ENCODE measurements at regions not wholly inside any gene's neighbourhood (a gene's known extent, or its start where the extent isn't known, plus 50 kb on each side); places are given as distances from the start of the nearest gene placed in this dataset.

GRCh38 chr4:181619651-181620050, 623.6 kb upstream of the TENM3 start:
- H3K4me2 ChIP-seq (ENCODE audit: control insufficient read depth, insufficient read depth) = no peak overlapping the region
- H3K4me1 ChIP-seq (ENCODE audit: control insufficient read depth, insufficient read depth, low read length) = no peaks in the 10 kb centered on the region
- H4K20me1 ChIP-seq (ENCODE audit: control insufficient read depth, insufficient read depth) = no peaks in the 10 kb centered on the region
- DNase-seq (ENCODE audit: low read depth, low spot score) (no peak), FAIRE-seq (no peak), ATAC-seq (peak; percentile 72)
- no peak overlapping the region for H3K4me3 ChIP-seq
- no peaks in the 10 kb centered on the region for H3K9me3 ChIP-seq (replicated peaks; ENCODE audit: control insufficient read depth, insufficient read depth, low read length)
- H3K9ac ChIP-seq (ENCODE audit: control insufficient read depth, insufficient read depth, low read length) = no peak overlapping the region
- ChIA-PET POLR2A (no interaction called here), RAD21 (ENCODE audit: unreplicated experiment) (no interaction called here), CTCF (no interaction called here), SMC1A (ENCODE audit: uncharacterized antibody, unreplicated experiment) (no interaction called here)
- intact Hi-C loops (cut with micrococcal nuclease; ENCODE audit: unreplicated experiment) = no loop called here
- 21% methylated on average over 7 of the region's 7 CpGs for WGBS (ENCODE audit: insufficient coverage, insufficient replicate concordance, low lambda C conversion rate, missing lambda C conversion rate)
- no peak overlapping the region for H3K27ac ChIP-seq (ENCODE audit: control insufficient read depth, insufficient read depth)
- H3K36me3 ChIP-seq (ENCODE audit: control insufficient read depth in 2 of 2, insufficient read depth in 2 of 2, low read length in 1 of 2) = no peaks in the 10 kb centered on the region
- in situ Hi-C loops (cut with MboI) = no loop called here
- H2AFZ ChIP-seq (ENCODE audit: control insufficient read depth, low read depth, low read length) = no peak overlapping the region
- BruUV-seq (replicated peaks) = no TSS peak
- TF ChIP-seq EED (IDR thresholded peaks at IDR 0.05; ENCODE audit: low read depth) (peak; percentile 22; the same call in 1 of the 2 replicates), JUNB (IDR thresholded peaks at IDR 0.05) (peak; percentile 51; the same call in 1 of the 2 replicates), IKZF1 (conservative IDR thresholded peaks at IDR 0.05) (0 out of 2 replicates have a peak, but pooled peaks have one; percentile 24), ZZZ3 (IDR thresholded peaks at IDR 0.05; ENCODE audit: control insufficient read depth, insufficient read length, low read depth) (no peak), TCF12 (IDR thresholded peaks at IDR 0.05; ENCODE audit: low read depth, low read length) (peak; percentile 53; the same call in 1 of the 2 replicates), NR2F1 (conservative IDR thresholded peaks at IDR 0.05) (0 out of 2 replicates have a peak, but pooled peaks have one; percentile 33)
- H3K27me3 ChIP-seq (replicated peaks in 1 of 2; ENCODE audit: control insufficient read depth in 2 of 2, insufficient read depth in 2 of 2, low read length in 1 of 2) = no peaks in the 10 kb centered on the region
- H3K79me2 ChIP-seq (ENCODE audit: control insufficient read depth, insufficient read depth, low read length) = no peaks in the 10 kb centered on the region

GRCh38 chr4:181637186-181638105, 605.8 kb upstream of the TENM3 start:
- no peak overlapping the region for H3K27ac ChIP-seq (ENCODE audit: control insufficient read depth, insufficient read depth)
- H3K27me3 ChIP-seq (replicated peaks in 1 of 2; ENCODE audit: control insufficient read depth in 2 of 2, insufficient read depth in 2 of 2, low read length in 1 of 2) = no peaks in the 10 kb centered on the region
- WGBS (ENCODE audit: insufficient coverage, insufficient replicate concordance, low lambda C conversion rate, missing lambda C conversion rate) = 35% methylated on average over 12 of the region's 12 CpGs
- TF ChIP-seq IKZF2 (IDR thresholded peaks at IDR 0.05) = no peak
- no peak for TF ChIP-seq MXI1 (IDR thresholded peaks at IDR 0.05; ENCODE audit: low read depth, low read length)
- TF ChIP-seq MYC (IDR thresholded peaks at IDR 0.05; ENCODE audit: insufficient read depth, insufficient read length, insufficient replicate concordance, low read length, severe bottlenecking) = no peak
- no peak for TF ChIP-seq DPF2 (IDR thresholded peaks at IDR 0.05)
- TF ChIP-seq SP1 (IDR thresholded peaks at IDR 0.05; ENCODE audit: low read depth, low read length) = no peak
- no peak for TF ChIP-seq KLF5 (IDR thresholded peaks at IDR 0.05; ENCODE audit: partially characterized antibody)
- no peak for TF ChIP-seq SUZ12 (IDR thresholded peaks at IDR 0.05; ENCODE audit: unreplicated experiment)
- TF ChIP-seq ZNF24 (IDR thresholded peaks at IDR 0.05) = no peak
- TF ChIP-seq CREM (IDR thresholded peaks at IDR 0.05; ENCODE audit: low read depth) = no peak
- no peak for TF ChIP-seq CHD2 (IDR thresholded peaks at IDR 0.05; ENCODE audit: borderline replicate concordance, low read depth, low read length)
- no peak for TF ChIP-seq CBX3 (IDR thresholded peaks at IDR 0.05; ENCODE audit: borderline replicate concordance, low read depth)
- no peak for TF ChIP-seq ZSCAN29 (IDR thresholded peaks at IDR 0.05)
- SMC1A ChIA-PET (ENCODE audit: uncharacterized antibody, unreplicated experiment) = no interaction called here
- in situ Hi-C loops (cut with MboI) = no loop called here
- CTCF ChIA-PET = no interaction called here
- no peak overlapping the region for H3K9ac ChIP-seq (ENCODE audit: control insufficient read depth, insufficient read depth, low read length)
- RAD21 ChIA-PET (ENCODE audit: unreplicated experiment) = no interaction called here
- H3K4me1 ChIP-seq (ENCODE audit: control insufficient read depth, insufficient read depth, low read length) = no peaks in the 10 kb centered on the region
- no peaks in the 10 kb centered on the region for H4K20me1 ChIP-seq (ENCODE audit: control insufficient read depth, insufficient read depth)
- no peaks in the 10 kb centered on the region for H3K36me3 ChIP-seq (ENCODE audit: control insufficient read depth in 2 of 2, insufficient read depth in 2 of 2, low read length in 1 of 2)
- DNase-seq (ENCODE audit: low read depth, low spot score) (no peak), FAIRE-seq (no peak), ATAC-seq (no peak)
- H3K4me3 ChIP-seq = no peak overlapping the region
- H2AFZ ChIP-seq (ENCODE audit: control insufficient read depth, low read depth, low read length) = no peak overlapping the region
- intact Hi-C loops (cut with micrococcal nuclease; ENCODE audit: unreplicated experiment) = no loop called here
- no peak overlapping the region for H3K4me2 ChIP-seq (ENCODE audit: control insufficient read depth, insufficient read depth)
- POLR2A ChIA-PET = no interaction called here
- no peaks in the 10 kb centered on the region for H3K79me2 ChIP-seq (ENCODE audit: control insufficient read depth, insufficient read depth, low read length)
- H3K9me3 ChIP-seq (replicated peaks; ENCODE audit: control insufficient read depth, insufficient read depth, low read length) = no peaks in the 10 kb centered on the region
- no TSS peak for BruUV-seq (replicated peaks)

Data from GM12878 (cell line).